ENCODE measurements at regions not wholly inside any gene's neighbourhood (a gene's known extent, or its start where the extent isn't known, plus 50 kb on each side); places are given as distances from the start of the nearest gene placed in this dataset.
A peak's percentile ranks its signal among the peaks of the same experiment; 100 is the strongest.

DNA sequence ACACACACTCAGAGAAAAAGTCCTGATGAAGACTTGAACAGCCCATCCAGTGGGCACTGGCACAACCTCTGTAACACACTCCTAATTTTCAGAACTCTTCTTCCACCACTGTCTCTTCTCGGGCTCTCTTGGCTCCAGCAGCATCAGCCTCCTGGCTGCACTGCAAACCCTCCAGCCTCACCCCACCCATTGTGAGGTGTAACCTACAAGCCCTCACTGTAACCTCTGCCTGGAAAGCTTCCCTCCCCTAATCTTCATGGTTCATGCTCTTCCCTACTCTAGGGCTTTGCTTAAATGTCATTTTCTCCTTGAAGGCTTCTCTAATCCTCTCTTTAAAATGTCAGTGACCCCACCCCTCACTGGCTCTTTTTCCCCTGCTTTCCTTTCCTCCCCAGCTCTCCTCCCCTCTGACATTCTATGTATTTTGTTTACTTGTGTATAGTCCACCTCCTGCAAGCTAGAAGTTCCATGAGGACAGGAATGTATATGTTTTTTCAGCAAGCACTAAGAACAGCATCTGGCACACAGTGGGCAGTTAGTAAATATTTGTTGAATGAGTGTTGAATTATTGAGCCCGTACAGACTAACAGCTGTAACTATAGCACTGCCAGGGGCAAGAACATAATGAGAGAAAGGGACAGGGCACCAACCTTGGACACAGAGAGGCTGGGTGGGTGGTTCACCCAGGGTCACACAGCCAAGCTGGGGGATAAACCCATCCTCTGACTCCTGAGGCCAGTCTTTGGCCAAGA is 76.4 kb downstream of the ESM1 start:
- no peak overlapping the region for H3K4me3 ChIP-seq (ENCODE audit: low read length)
- DNase-seq (ENCODE audit: low read depth) = no peak
- TF ChIP-seq, protein P1, sequence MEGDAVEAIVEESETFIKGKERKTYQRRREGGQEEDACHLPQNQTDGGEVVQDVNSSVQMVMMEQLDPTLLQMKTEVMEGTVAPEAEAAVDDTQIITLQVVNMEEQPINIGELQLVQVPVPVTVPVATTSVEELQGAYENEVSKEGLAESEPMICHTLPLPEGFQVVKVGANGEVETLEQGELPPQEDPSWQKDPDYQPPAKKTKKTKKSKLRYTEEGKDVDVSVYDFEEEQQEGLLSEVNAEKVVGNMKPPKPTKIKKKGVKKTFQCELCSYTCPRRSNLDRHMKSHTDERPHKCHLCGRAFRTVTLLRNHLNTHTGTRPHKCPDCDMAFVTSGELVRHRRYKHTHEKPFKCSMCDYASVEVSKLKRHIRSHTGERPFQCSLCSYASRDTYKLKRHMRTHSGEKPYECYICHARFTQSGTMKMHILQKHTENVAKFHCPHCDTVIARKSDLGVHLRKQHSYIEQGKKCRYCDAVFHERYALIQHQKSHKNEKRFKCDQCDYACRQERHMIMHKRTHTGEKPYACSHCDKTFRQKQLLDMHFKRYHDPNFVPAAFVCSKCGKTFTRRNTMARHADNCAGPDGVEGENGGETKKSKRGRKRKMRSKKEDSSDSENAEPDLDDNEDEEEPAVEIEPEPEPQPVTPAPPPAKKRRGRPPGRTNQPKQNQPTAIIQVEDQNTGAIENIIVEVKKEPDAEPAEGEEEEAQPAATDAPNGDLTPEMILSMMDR (conservative IDR thresholded peaks at IDR 0.05; ENCODE audit: low read depth, low read length) = no peak

DNA sequence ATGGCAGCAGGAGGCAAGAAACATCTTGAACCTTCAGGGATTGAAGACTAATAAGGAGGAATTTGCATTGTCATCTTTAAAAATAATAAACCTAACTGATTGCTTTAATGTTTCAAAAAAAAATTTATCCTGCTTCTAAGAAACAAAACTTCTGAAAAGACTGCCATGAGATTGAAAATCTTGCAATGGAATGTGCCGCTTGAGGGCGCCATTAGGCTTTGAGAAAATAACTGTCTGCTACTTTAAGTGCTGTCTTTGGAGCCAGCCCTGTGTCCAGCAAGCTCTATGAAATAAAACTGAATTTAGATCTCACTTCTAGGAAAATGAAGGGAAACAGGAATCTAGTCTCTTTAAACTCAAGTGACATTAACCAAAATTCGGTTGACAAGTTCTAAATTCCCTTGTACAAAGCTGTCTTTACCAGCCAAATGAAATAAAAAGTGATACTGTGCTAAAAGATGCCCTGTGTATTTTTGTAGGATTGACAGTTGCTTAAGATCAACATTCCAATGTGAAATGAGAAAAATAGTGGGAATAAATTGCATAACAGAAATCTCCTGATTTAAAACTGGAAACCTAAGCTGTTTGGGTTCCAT is 79.4 kb downstream of the ESM1 start:
- TF ChIP-seq, protein P1 (conservative IDR thresholded peaks at IDR 0.05; ENCODE audit: low read depth, low read length) = peak; percentile 75
- DNase-seq (ENCODE audit: low read depth) = no peak
- no peak overlapping the region for H3K4me3 ChIP-seq (ENCODE audit: low read length)

GRCh38 chr5:54905246-54905795 is 80.1 kb downstream of the ESM1 start:
- DNase-seq (ENCODE audit: low read depth) = no peak
- no peak overlapping the region for H3K4me3 ChIP-seq (ENCODE audit: low read length)
- TF ChIP-seq, protein P1 (conservative IDR thresholded peaks at IDR 0.05; ENCODE audit: low read depth, low read length) = no peak

- TF ChIP-seq, protein P1 (conservative IDR thresholded peaks at IDR 0.05; ENCODE audit: low read depth, low read length) = peak; percentile 78
- H3K4me3 ChIP-seq (ENCODE audit: low read length) = no peak overlapping the region
- no peak for DNase-seq (ENCODE audit: low read depth)
Observed at GRCh38 chr5:54904425-54904824, 81.0 kb downstream of the ESM1 start.

GRCh38 chr5:54902791-54903473 is 82.5 kb downstream of the ESM1 start:
- TF ChIP-seq, protein P1 (conservative IDR thresholded peaks at IDR 0.05; ENCODE audit: low read depth, low read length) = no peak
- DNase-seq (ENCODE audit: low read depth) = no peak
- H3K4me3 ChIP-seq (ENCODE audit: low read length) = no peak overlapping the region

GRCh38 chr5:54900984-54901725 is 84.2 kb downstream of the ESM1 start:
- H3K4me3 ChIP-seq (ENCODE audit: low read length) = no peak overlapping the region
- DNase-seq (ENCODE audit: low read depth) = no peak
- TF ChIP-seq, protein P1 (conservative IDR thresholded peaks at IDR 0.05; ENCODE audit: low read depth, low read length) = no peak

All from retinal pigment epithelial cell (primary cell).